Stomach (tissue), 8 donors: ENCODE measurements at regions not wholly inside any gene's neighbourhood (a gene's known extent, or its start where the extent isn't known, plus 50 kb on each side); places are given as distances from the start of the nearest gene placed in this dataset.

Experiments
- DNase-seq, 2 donors: peaks; one replicate each; pipeline versions ENCODE4 v3.0.0 to v3.0.0-alpha.2; 2013 to 2019
- H3K27ac ChIP-seq, 5 donors: fragments of 200-600 bp in 4 of 5; sonication (generic) in 4 of 5; one replicate each; pipeline ENCODE4 v1.5.1; 2013 to 2019; ENCODE audit warnings: mild to moderate bottlenecking in 1 of 5, moderate library complexity in 1 of 5
- H3K27me3 ChIP-seq, 3 donors: fragments of 200-600 bp; sonication (generic); one replicate each; pipeline ENCODE4 v1.5.1; 2017 to 2019; ENCODE audit warnings: mixed run types in 1 of 3
- H3K36me3 ChIP-seq, 4 donors: fragments of 200-600 bp; sonication (generic); 1 replicate in 3 of 4; 2 replicates in 1 of 4; pipeline ENCODE4 v1.5.1; 2016 to 2019
- H3K4me1 ChIP-seq, 4 donors: fragments of 200-600 bp; sonication (generic); one replicate each; pipeline ENCODE4 v1.5.1; 2016 to 2019
- H3K4me3 ChIP-seq, 4 donors: fragments of 200-600 bp; sonication (generic) in 3 of 4; one replicate each; pipeline ENCODE4 v1.5.1; 2016 to 2019; ENCODE audit warnings: mild to moderate bottlenecking in 1 of 4
- H3K9me3 ChIP-seq, 4 donors: fragments of 200-600 bp; sonication (generic); one replicate each; pipeline ENCODE4 v1.5.1; 2016 to 2019
- CTCF ChIP-seq, 7 experiments: fragments of 450-650 bp in 4 of 7; fragments of 200-600 bp in 3 of 7; sonication (generic) in 3 of 7; IDR thresholded peaks; one replicate each; pipeline ENCODE4 v1.5.1; 2016 to 2019; ENCODE audit warnings: antibody characterized with exemption in 7 of 7, control low read depth in 2 of 7, mild to moderate bottlenecking in 1 of 7
- EP300 ChIP-seq: sonication (generic); formaldehyde crosslinking; IDR thresholded peaks from one replicate; pipeline ENCODE4 v1.6.1; 2017; ENCODE audit warnings: antibody characterized with exemption
- POLR2A ChIP-seq, 4 donors: fragments of 450-650 bp; IDR thresholded peaks; one replicate each; pipeline ENCODE4 v1.6.1; 2016; ENCODE audit warnings: antibody characterized with exemption in 4 of 4, control low read depth in 2 of 4, mild to moderate bottlenecking in 1 of 4, moderate library complexity in 1 of 4
- POLR2AphosphoS5 ChIP-seq, 3 donors: sonication (generic); formaldehyde crosslinking; IDR thresholded peaks; one replicate each; pipeline ENCODE4 v1.6.1; 2016; ENCODE audit warnings: antibody characterized with exemption in 3 of 3
- WGBS, 5 donors: extraction: QIAGEN DNeasy Blood & Tissue Kit in 3 of 5; methylation state at CpG; one replicate each; pipeline versions ENCODE4 v1.1.5 to v1.1.7; 2013 to 2018; 5-methylcytosine and 5-hydroxymethylcytosine counted together
- intact Hi-C: fragments of 100-400 bp; cut with DNase I; formaldehyde crosslinking; loops from one replicate; pipeline ENCODE4 v1.15.1; 2023; ENCODE audit warnings: low total_unique reads
- donor health status: healthy with polysubstance abuse.
- donor health status: Bipolar disorder and iron deficiency.
- donor health status: healthy.

- Histone ChIP-seq H3K27ac (no peak overlapping the region), H3K4me3 (no peak overlapping the region), H3K27me3 (no peaks in the 10 kb centered on the region), H3K4me1 (no peaks in the 10 kb centered on the region), H3K36me3 (no peaks in the 10 kb centered on the region), H3K9me3 (peaks cover 0 to 4% (median 0%) of the 10 kb centered on the region in 4 donors)
- DNase-seq: no peak
- intact Hi-C loops: no loop called here
- TF ChIP-seq EP300: no peak
- no peak for TF ChIP-seq CTCF (IDR thresholded peaks at IDR 0.05)
- TF ChIP-seq POLR2A (IDR thresholded peaks at IDR 0.05): no peak
These were observed 512.1 kb upstream of the CNTN3 start for GRCh38 chr3:75126556-75126955.

DNA sequence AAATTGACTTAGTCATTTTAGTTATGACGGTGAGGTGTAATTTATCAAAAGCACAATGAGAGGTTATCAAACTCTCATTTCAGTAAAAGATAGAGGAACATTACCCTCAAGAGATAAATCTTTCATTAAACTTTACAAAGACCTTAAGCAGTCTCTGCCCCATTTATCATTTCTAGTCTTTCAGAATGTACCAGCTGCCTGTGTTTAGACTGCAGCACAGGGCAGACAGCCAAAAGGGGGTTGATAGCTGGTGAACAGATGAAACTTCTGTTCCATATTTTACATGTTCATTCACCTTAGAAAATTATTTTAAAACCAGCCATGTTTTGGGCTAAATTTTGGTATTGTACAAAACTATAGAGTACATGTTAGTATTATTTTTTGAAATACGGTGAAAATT, 514.6 kb upstream of the CNTN3 start:
- TF ChIP-seq POLR2A (IDR thresholded peaks at IDR 0.05): no peak
- no peak for TF ChIP-seq EP300
- TF ChIP-seq POLR2AphosphoS5 (IDR thresholded peaks at IDR 0.05): no peak
- no peak for TF ChIP-seq CTCF (IDR thresholded peaks at IDR 0.05)
- Histone ChIP-seq H3K9me3 (peaks cover 0 to 4% (median 0%) of the 10 kb centered on the region in 4 donors), H3K36me3 (no peaks in the 10 kb centered on the region), H3K27ac (no peak overlapping the region), H3K4me1 (no peaks in the 10 kb centered on the region), H3K27me3 (no peaks in the 10 kb centered on the region), H3K4me3 (no peak overlapping the region)
- WGBS, 5 donors: 10 to 39% (median 36%) methylated on average over 2 of the region's 2 CpGs
- peak in 1 of 2 donors; percentile 29 for DNase-seq
- intact Hi-C loops: no loop called here

DNA sequence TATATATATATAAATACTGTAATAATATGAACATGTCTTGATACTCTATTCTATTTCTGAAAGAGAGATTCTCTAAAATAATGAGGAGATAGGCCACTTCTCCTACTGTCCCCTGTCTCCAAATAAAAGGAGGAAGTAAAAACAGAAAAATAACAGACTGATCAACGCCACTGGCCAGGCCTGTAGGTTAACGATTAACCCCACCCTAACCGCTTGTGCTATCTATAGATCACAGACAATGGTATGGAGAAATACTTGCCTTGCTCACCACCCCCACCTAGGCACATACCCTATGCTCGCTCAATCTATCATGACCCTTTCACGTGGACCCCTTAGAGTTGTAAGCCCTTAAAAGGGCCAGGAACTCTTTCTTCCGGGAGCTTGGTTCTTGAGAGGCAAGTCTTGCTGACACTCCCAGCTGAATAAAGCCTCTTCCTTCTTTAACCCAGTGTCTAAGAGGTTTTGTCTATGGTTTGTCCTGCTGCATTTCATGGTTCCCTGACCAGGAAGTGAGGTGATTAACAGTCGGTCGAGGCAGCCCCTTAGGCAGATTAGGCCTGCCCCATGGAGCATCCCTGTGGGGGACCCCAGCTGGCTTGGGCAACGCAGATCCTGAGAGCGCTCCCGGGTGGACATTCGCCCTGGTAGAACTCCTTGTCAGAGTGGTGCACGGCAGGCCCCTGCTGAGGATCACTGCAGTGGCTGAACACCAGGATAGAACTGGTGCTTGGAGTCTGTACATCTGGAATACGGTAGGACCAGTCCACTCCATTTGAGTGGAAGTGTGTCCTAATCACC, 521.8 kb upstream of the CNTN3 start:
- Histone ChIP-seq H3K27me3 (no peaks in the 10 kb centered on the region), H3K4me3 (no peak overlapping the region), H3K4me1 (no peaks in the 10 kb centered on the region), H3K27ac (no peak overlapping the region), H3K36me3 (no peaks in the 10 kb centered on the region), H3K9me3 (peaks cover 0 to 22% (median 8%) of the 10 kb centered on the region in 4 donors)
- 77 to 82% (median 78%) methylated on average over 14 of the region's 14 CpGs for WGBS, 5 donors
- intact Hi-C loops: no loop called here
- TF ChIP-seq EP300 (no peak), POLR2A (IDR thresholded peaks at IDR 0.05) (no peak), POLR2AphosphoS5 (IDR thresholded peaks at IDR 0.05) (no peak), CTCF (IDR thresholded peaks at IDR 0.05) (no peak)
- no peak for DNase-seq

DNA sequence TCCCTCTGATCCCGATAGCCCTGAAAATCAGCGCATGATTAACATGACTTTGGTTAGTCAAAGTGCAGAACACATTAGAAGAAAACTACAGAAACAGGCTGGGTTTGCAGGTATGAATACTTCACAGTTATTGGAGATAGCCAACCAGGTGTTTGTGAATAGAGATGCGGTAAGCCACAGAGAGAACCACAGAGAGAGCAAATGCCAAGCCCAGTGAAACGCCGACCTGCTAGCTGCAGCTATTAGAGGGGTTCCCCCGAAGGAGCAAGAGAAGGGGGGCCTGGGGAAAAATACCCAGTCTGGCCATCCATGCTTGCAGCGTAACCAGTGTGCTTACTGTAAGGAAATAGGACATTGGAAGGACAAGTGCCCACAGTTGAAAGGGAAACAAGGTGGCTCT, 523.9 kb upstream of the CNTN3 start:
- intact Hi-C loops: no loop called here
- no peak overlapping the region for H3K4me3 ChIP-seq
- no peaks in the 10 kb centered on the region for H3K4me1 ChIP-seq
- TF ChIP-seq CTCF (IDR thresholded peaks at IDR 0.05) (no peak), EP300 (no peak), POLR2AphosphoS5 (IDR thresholded peaks at IDR 0.05) (no peak)
- no peaks in the 10 kb centered on the region for H3K27me3 ChIP-seq
- no peak overlapping the region for H3K27ac ChIP-seq
- WGBS, 5 donors: 91 to 97% (median 95%) methylated on average over 7 of the region's 7 CpGs
- H3K36me3 ChIP-seq: no peaks in the 10 kb centered on the region
- H3K9me3 ChIP-seq: peaks cover 0 to 22% (median 8%) of the 10 kb centered on the region in 4 donors
- DNase-seq: no peak
